Ishikawa (cell line): ENCODE measurements at regions not wholly inside any gene's neighbourhood (a gene's known extent, or its start where the extent isn't known, plus 50 kb on each side); places are given as distances from the start of the nearest gene placed in this dataset.

Experiments used
- CEBPB ChIP-seq: IDR thresholded peaks from 2 replicates; pipeline ENCODE4 v1.6.1; 2012
- CREB1 ChIP-seq: IDR thresholded peaks from 2 replicates; pipeline ENCODE4 v1.6.1; 2012; ENCODE audit warnings: low read depth
- EGR1 ChIP-seq: IDR thresholded peaks from 2 replicates; pipeline ENCODE4 v1.6.1; 2012
- EP300 ChIP-seq: IDR thresholded peaks from 2 replicates; pipeline ENCODE4 v1.6.1; 2012; ENCODE audit warnings: borderline replicate concordance
- FOXM1 ChIP-seq: IDR thresholded peaks from 2 replicates; pipeline ENCODE4 v1.6.1; 2012; ENCODE audit warnings: low read depth, borderline replicate concordance
- MAX ChIP-seq: IDR thresholded peaks from 2 replicates; pipeline ENCODE4 v1.6.1; 2012
- NFIC ChIP-seq: IDR thresholded peaks from 2 replicates; pipeline ENCODE4 v1.6.1; 2012
- RAD21 ChIP-seq: IDR thresholded peaks from 2 replicates; pipeline ENCODE4 v1.6.1; 2012; ENCODE audit warnings: low read depth
- REST ChIP-seq: IDR thresholded peaks from 2 replicates; pipeline ENCODE4 v1.6.1; 2012; ENCODE audit warnings: low read depth, mild to moderate bottlenecking
- TAF1 ChIP-seq: IDR thresholded peaks from 2 replicates; pipeline ENCODE4 v1.6.1; 2012; ENCODE audit warnings: low read depth, mild to moderate bottlenecking
- TCF12 ChIP-seq: IDR thresholded peaks from 2 replicates; pipeline ENCODE4 v1.6.1; 2012; ENCODE audit warnings: low read depth
- TEAD4 ChIP-seq: IDR thresholded peaks from 2 replicates; pipeline ENCODE4 v1.6.1; 2012
- USF1 ChIP-seq: IDR thresholded peaks from 2 replicates; pipeline ENCODE4 v1.6.1; 2012
- YY1 ChIP-seq: IDR thresholded peaks from 2 replicates; pipeline ENCODE4 v1.6.1; 2012; ENCODE audit warnings: low read depth
- ZBTB7A ChIP-seq: IDR thresholded peaks from 2 replicates; pipeline ENCODE4 v1.6.1; 2012; ENCODE audit warnings: low read depth

GRCh38 chr13:40446365-40446764 is 220.1 kb downstream of the FOXO1 start:
- TF ChIP-seq TAF1 (no peak), TEAD4 (peak; percentile 37), REST (no peak), FOXM1 (no peak), EGR1 (no peak), USF1 (no peak), EP300 (peak; percentile 31; the same call in 1 of the 2 replicates), YY1 (no peak), RAD21 (no peak), MAX (0 out of 2 replicates have a peak, but pooled peaks have one; percentile 31), ZBTB7A (no peak), NFIC (peak; percentile 43; the same call in 1 of the 2 replicates), CREB1 (no peak), TCF12 (0 out of 2 replicates have a peak, but pooled peaks have one; percentile 32), CEBPB (no peak)

GRCh38 chr13:40447857-40448256 is 218.6 kb downstream of the FOXO1 start:
- TF ChIP-seq ZBTB7A: no peak

- TF ChIP-seq CREB1: no peak
- no peak for TF ChIP-seq EGR1
- TF ChIP-seq ZBTB7A: no peak
- TF ChIP-seq RAD21: no peak
- no peak for TF ChIP-seq YY1
- TF ChIP-seq NFIC: no peak
- TF ChIP-seq USF1: no peak
- no peak for TF ChIP-seq FOXM1
- no peak for TF ChIP-seq MAX
- no peak for TF ChIP-seq CEBPB
- TF ChIP-seq TAF1: no peak
- TF ChIP-seq TEAD4: no peak
- no peak for TF ChIP-seq TCF12
- TF ChIP-seq REST: no peak
- TF ChIP-seq EP300: no peak
Observed at GRCh38 chr13:40452038-40452666, 214.3 kb downstream of the FOXO1 start.

- no peak for TF ChIP-seq NFIC
- no peak for TF ChIP-seq EP300
- no peak for TF ChIP-seq YY1
- no peak for TF ChIP-seq MAX
- TF ChIP-seq FOXM1: no peak
- no peak for TF ChIP-seq USF1
- no peak for TF ChIP-seq TCF12
- TF ChIP-seq EGR1: no peak
- no peak for TF ChIP-seq ZBTB7A
- TF ChIP-seq TAF1: no peak
- no peak for TF ChIP-seq CREB1
- TF ChIP-seq CEBPB: no peak
Observed at GRCh38 chr13:40452741-40453334, 213.6 kb downstream of the FOXO1 start.

- TF ChIP-seq TAF1 (no peak), TCF12 (no peak), EGR1 (no peak), USF1 (no peak), CEBPB (no peak), REST (no peak), ZBTB7A (no peak), RAD21 (no peak), TEAD4 (no peak), YY1 (no peak), MAX (no peak), NFIC (no peak), EP300 (no peak), CREB1 (no peak), FOXM1 (no peak)
Observed at GRCh38 chr13:40453351-40454021, 213.0 kb downstream of the FOXO1 start.
